Muscle of back (tissue), 3 donors: ENCODE measurements at regions not wholly inside any gene's neighbourhood (a gene's known extent, or its start where the extent isn't known, plus 50 kb on each side); places are given as distances from the start of the nearest gene placed in this dataset.
"Not testable (repeated sequence)": the region's sequence is repeated elsewhere in the genome, so short reads cannot be mapped to it uniquely, and the experiment has no call there.

Experiments
- DNase-seq, 3 donors: peaks; one replicate each; pipeline versions ENCODE4 v3.0.0 to v3.0.0-alpha.2; 2013

- not testable (repeated sequence) for DNase-seq
These were observed 58.5 kb upstream of the PTGFRN start for GRCh38 chr1:116851189-116851588.

DNA sequence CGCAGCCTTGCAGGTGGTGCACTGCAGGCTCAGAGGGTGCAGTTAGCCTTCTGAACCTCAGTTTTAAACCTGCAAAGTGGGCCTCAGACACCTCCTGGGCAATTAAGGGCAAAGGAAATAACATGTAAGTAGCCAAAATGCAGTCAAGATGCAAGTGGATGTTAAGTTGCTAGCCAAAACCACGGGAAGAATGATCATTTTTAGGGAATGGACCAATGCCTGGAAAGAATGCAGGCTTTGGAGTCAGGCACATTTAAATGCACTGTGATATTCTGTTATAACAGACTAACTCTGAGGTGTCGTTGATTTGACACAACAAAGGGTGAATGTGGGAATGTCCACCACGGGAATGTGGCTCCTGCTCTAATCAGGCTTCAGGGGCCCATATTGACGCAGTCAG lies 57.9 kb upstream of the PTGFRN start:
- no peak for DNase-seq

DNA sequence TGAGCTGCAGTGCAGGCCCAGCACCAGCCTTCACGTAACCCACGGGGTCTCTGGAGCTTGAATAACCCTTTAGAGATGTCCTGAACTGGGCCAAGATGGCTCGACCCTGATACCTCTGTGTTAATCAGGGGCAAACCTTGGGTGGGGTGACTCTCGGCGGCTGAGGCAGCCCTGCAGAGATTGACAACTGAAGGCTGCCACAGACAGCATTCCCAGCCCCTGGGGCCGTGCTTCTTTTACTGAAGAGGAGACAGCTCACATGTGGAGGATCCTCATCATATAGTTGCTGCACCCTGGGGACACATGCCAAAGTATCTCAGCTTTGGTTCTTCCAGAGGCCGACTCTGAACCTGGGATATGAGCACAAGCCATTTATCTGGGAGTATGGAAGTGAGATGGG lies 57.3 kb upstream of the PTGFRN start:
- no peak for DNase-seq

GRCh38 chr1:116852910-116853309 lies 56.8 kb upstream of the PTGFRN start:
- DNase-seq, result no peak

GRCh38 chr1:116853680-116854402 lies 55.9 kb upstream of the PTGFRN start:
- peak in 2 of 3 donors; percentile 35 to 58 for DNase-seq

GRCh38 chr1:116854403-116854690 lies 55.4 kb upstream of the PTGFRN start:
- DNase-seq, result peak in 1 of 3 donors; percentile 62

- peak in 1 of 3 donors; percentile 63 for DNase-seq
These were observed 55.0 kb upstream of the PTGFRN start for GRCh38 chr1:116854716-116855115.

- peak in 2 of 3 donors; percentile 73 to 87 for DNase-seq
These were observed 54.5 kb upstream of the PTGFRN start for GRCh38 chr1:116855191-116855619.

DNA sequence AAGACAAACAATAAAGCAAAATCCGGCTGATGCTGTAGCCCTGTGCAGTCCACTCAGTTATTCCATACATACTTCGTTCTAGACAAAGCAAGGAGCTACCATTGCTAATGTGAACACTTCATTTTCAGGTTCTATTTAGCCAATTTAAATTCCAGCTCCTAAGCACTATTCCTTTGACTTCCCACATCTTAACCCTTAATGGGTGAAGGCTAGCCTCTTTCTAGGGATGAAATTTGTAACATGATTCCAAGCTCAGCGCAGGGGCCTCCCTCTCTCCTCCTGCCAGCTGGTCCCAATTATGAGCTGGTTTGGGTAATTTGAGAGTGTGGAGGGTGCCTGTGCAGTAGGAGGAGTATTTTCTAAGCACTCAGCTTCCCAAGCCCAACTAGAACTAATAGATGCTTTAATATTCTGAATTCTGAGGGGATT lies 53.9 kb upstream of the PTGFRN start:
- DNase-seq, result peak; percentile 62 to 84 (median 84)

- DNase-seq, result no peak
These were observed 53.4 kb upstream of the PTGFRN start for GRCh38 chr1:116856312-116856711.

DNA sequence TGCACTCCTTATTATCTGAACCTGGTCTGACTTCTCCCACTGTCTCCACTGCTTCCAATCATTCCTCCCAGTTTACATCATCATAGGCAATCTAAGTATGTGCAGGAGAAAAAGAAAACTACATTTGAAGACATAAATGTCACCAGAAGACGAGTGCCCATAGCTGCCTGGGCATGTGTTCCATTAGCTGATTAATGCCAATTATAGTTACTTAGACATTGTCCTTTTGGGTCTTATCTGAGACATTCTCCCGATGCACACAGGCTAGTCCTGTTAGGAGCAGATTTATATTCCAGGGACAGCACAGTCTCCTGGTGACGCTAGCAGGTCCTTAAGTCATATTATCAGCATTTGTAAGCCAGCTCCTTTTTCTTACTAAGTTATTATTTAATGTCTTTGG lies 52.6 kb upstream of the PTGFRN start:
- no peak for DNase-seq
